ENCODE measurements at regions not wholly inside any gene's neighbourhood (a gene's known extent, or its start where the extent isn't known, plus 50 kb on each side); places are given as distances from the start of the nearest gene placed in this dataset.

GRCh38 chr3:167067787-167068161, 312.3 kb downstream of the ZBBX start:
- H3K27ac ChIP-seq (ENCODE audit: low read depth, low read length, poor library complexity, severe bottlenecking), result no peak overlapping the region
- no peaks in the 10 kb centered on the region for H3K36me3 ChIP-seq (ENCODE audit: insufficient read depth, low read length, poor library complexity, severe bottlenecking)
- H3K4me3 ChIP-seq (ENCODE audit: low read depth, low read length, poor library complexity, severe bottlenecking), result no peak overlapping the region
- no peak for TF ChIP-seq EZH2 (IDR thresholded peaks at IDR 0.05; ENCODE audit: borderline replicate concordance, low read depth, low read length, poor library complexity, severe bottlenecking)
- TF ChIP-seq, protein P1, sequence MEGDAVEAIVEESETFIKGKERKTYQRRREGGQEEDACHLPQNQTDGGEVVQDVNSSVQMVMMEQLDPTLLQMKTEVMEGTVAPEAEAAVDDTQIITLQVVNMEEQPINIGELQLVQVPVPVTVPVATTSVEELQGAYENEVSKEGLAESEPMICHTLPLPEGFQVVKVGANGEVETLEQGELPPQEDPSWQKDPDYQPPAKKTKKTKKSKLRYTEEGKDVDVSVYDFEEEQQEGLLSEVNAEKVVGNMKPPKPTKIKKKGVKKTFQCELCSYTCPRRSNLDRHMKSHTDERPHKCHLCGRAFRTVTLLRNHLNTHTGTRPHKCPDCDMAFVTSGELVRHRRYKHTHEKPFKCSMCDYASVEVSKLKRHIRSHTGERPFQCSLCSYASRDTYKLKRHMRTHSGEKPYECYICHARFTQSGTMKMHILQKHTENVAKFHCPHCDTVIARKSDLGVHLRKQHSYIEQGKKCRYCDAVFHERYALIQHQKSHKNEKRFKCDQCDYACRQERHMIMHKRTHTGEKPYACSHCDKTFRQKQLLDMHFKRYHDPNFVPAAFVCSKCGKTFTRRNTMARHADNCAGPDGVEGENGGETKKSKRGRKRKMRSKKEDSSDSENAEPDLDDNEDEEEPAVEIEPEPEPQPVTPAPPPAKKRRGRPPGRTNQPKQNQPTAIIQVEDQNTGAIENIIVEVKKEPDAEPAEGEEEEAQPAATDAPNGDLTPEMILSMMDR (conservative IDR thresholded peaks at IDR 0.05; ENCODE audit: low read depth, low read length), result no peak
- no peaks in the 10 kb centered on the region for H3K27me3 ChIP-seq (replicated peaks; ENCODE audit: insufficient read depth, low read depth, low read length, poor library complexity)
- POLR2A ChIA-PET (ENCODE audit: low non-redundant PET), result no interaction called here
- intact Hi-C loops (cut with micrococcal nuclease; ENCODE audit: unreplicated experiment), result no loop called here
- H3K4me1 ChIP-seq (ENCODE audit: insufficient read depth, low read length, poor library complexity, severe bottlenecking), result no peaks in the 10 kb centered on the region
- DNase-seq (ENCODE audit: low spot score), result no peak
- BruUV-seq (replicated peaks), result no TSS peak
- no peaks in the 10 kb centered on the region for H3K9me3 ChIP-seq (ENCODE audit: low read depth, low read length, poor library complexity, severe bottlenecking)
- CTCF ChIA-PET, result no interaction called here

DNA sequence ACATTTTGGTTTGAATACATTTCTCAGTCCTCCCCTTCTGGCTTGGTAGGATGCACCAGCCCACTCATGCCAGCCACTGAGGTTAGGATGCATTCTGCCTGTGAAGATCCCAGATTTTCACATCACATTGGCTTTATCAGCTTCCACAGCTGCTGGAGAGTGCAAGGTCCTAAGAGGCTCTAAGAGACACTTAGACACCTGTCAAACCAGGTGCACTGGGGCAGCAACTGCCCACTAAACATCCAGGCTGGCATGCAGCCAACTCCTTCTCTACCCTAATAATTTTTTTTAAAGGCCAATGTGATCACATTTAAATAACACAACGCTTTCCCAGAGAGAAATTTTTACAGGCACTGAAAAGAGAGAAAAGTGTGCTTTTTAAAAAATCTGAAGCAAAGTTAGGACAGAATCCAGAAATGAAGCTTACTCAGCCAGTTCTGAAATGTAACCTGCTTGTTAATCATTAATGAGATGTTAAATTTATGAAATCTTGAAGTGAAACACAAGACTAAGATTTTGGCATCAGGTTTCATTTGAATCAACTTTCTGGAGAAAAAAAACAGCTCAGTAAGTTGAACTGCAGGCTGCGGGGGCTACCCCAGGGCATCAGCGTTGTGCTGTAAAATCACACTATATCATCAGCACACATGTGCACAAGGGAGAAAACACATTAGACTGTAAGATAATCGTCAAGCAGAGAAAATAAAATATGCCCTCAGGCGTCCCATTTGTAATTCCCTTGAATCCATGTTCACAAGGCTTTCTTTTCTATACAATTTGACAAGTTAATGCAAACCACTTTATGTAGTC, 312.9 kb downstream of the ZBBX start:
- H3K36me3 ChIP-seq (ENCODE audit: insufficient read depth, low read length, poor library complexity, severe bottlenecking), result no peaks in the 10 kb centered on the region
- POLR2A ChIA-PET (ENCODE audit: low non-redundant PET), result no interaction called here
- no peak overlapping the region for H3K27ac ChIP-seq (ENCODE audit: low read depth, low read length, poor library complexity, severe bottlenecking)
- TF ChIP-seq, protein P1 (conservative IDR thresholded peaks at IDR 0.05; ENCODE audit: low read depth, low read length), result no peak
- TF ChIP-seq EZH2 (IDR thresholded peaks at IDR 0.05; ENCODE audit: borderline replicate concordance, low read depth, low read length, poor library complexity, severe bottlenecking), result no peak
- CTCF ChIA-PET, result no interaction called here
- H3K27me3 ChIP-seq (replicated peaks; ENCODE audit: insufficient read depth, low read depth, low read length, poor library complexity), result no peaks in the 10 kb centered on the region
- no peak overlapping the region for H3K4me3 ChIP-seq (ENCODE audit: low read depth, low read length, poor library complexity, severe bottlenecking)
- H3K4me1 ChIP-seq (ENCODE audit: insufficient read depth, low read length, poor library complexity, severe bottlenecking), result no peaks in the 10 kb centered on the region
- H3K9me3 ChIP-seq (ENCODE audit: low read depth, low read length, poor library complexity, severe bottlenecking), result no peaks in the 10 kb centered on the region
- no TSS peak for BruUV-seq (replicated peaks)
- no peak for DNase-seq (ENCODE audit: low spot score)
- intact Hi-C loops (cut with micrococcal nuclease; ENCODE audit: unreplicated experiment), result no loop called here

- Histone ChIP-seq H3K27ac (ENCODE audit: low read depth, low read length, poor library complexity, severe bottlenecking) (no peak overlapping the region), H3K9me3 (ENCODE audit: low read depth, low read length, poor library complexity, severe bottlenecking) (peaks cover 3% of the 10 kb centered on the region), H3K4me3 (ENCODE audit: low read depth, low read length, poor library complexity, severe bottlenecking) (no peak overlapping the region), H3K36me3 (ENCODE audit: insufficient read depth, low read length, poor library complexity, severe bottlenecking) (no peaks in the 10 kb centered on the region), H3K4me1 (ENCODE audit: insufficient read depth, low read length, poor library complexity, severe bottlenecking) (no peaks in the 10 kb centered on the region), H3K27me3 (replicated peaks; ENCODE audit: insufficient read depth, low read depth, low read length, poor library complexity) (no peaks in the 10 kb centered on the region)
- TF ChIP-seq, protein P1 (conservative IDR thresholded peaks at IDR 0.05; ENCODE audit: low read depth, low read length), result no peak
- no peak for TF ChIP-seq EZH2 (IDR thresholded peaks at IDR 0.05; ENCODE audit: borderline replicate concordance, low read depth, low read length, poor library complexity, severe bottlenecking)
- BruUV-seq (replicated peaks), result no TSS peak
- DNase-seq (ENCODE audit: low spot score), result no peak
- ChIA-PET CTCF (no interaction called here), POLR2A (ENCODE audit: low non-redundant PET) (no interaction called here)
- intact Hi-C loops (cut with micrococcal nuclease; ENCODE audit: unreplicated experiment), result no loop called here
These were observed 322.5 kb downstream of the ZBBX start for GRCh38 chr3:167057581-167057980.

All from A673 (cell line).